ENCODE measurements at regions not wholly inside any gene's neighbourhood (a gene's known extent, or its start where the extent isn't known, plus 50 kb on each side); places are given as distances from the start of the nearest gene placed in this dataset.

- 67 to 80% methylated on average over 20 to 23 of the region's 23 CpGs for WGBS, 2 donors
- H3K27me3 ChIP-seq, result no peaks in the 10 kb centered on the region
- H3K27ac ChIP-seq, result no peak overlapping the region
- no peaks in the 10 kb centered on the region for H3K9me3 ChIP-seq
- DNase-seq, result peak; percentile 52 to 58
- intact Hi-C loops (cut with DNase I), result no loop called here
- TF ChIP-seq POLR2A (IDR thresholded peaks at IDR 0.05) (no peak), CTCF (IDR thresholded peaks at IDR 0.05) (peak in 1 of 6 experiments; percentile 11)
- no peak overlapping the region for H3K4me3 ChIP-seq (replicated peaks in 1 of 3)
- H3K36me3 ChIP-seq, result no peaks in the 10 kb centered on the region
- H3K4me1 ChIP-seq, result no peaks in the 10 kb centered on the region
These were observed 83.4 kb downstream of the SOX1 start for GRCh38 chr13:112150352-112150751.

- WGBS, 2 donors, result 94 to 97% methylated on average over 9 of the region's 9 CpGs
These were observed 85.9 kb downstream of the SOX1 start for GRCh38 chr13:112152846-112153245.

GRCh38 chr13:112153364-112153763 is 86.4 kb downstream of the SOX1 start:
- Histone ChIP-seq H3K27ac (no peak overlapping the region), H3K4me1 (no peaks in the 10 kb centered on the region), H3K4me3 (replicated peaks in 1 of 3) (no peak overlapping the region), H3K27me3 (no peaks in the 10 kb centered on the region), H3K9me3 (no peaks in the 10 kb centered on the region), H3K36me3 (no peaks in the 10 kb centered on the region)
- 89 to 93% methylated on average over 9 of the region's 9 CpGs for WGBS, 2 donors
- no peak for DNase-seq
- intact Hi-C loops (cut with DNase I), result no loop called here
- TF ChIP-seq CTCF (IDR thresholded peaks at IDR 0.05), result no peak
- no peak for TF ChIP-seq POLR2A (IDR thresholded peaks at IDR 0.05)

More at GRCh38 chr13:112152846-112153245, 85.9 kb downstream of the SOX1 start:
- Histone ChIP-seq H3K27ac (no peak overlapping the region), H3K4me3 (replicated peaks in 1 of 3) (no peak overlapping the region), H3K9me3 (no peaks in the 10 kb centered on the region), H3K4me1 (no peaks in the 10 kb centered on the region), H3K27me3 (no peaks in the 10 kb centered on the region), H3K36me3 (no peaks in the 10 kb centered on the region)
- intact Hi-C loops (cut with DNase I), result no loop called here
- DNase-seq, result no peak
- no peak for TF ChIP-seq CTCF (IDR thresholded peaks at IDR 0.05)
- TF ChIP-seq POLR2A (IDR thresholded peaks at IDR 0.05), result no peak

DNA sequence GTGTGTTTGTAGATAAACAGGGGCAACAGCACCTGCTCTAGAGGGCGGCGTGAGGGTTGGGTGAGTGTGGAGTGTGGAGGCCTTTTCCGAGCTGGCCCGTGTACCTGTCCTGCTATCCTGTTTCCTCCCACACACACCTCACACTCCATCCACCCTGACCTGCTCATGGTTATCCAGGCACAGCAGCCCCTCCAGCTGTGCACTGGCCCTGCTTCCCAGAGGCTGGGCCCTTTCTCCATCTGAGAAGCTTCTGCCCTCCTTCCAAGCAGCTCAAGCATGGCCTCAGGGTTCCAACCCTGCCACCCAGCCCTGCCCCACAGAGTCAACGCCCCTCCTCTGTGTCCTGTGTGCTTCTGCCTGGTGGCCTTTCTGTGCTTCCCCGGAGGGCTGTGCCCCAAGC is 86.9 kb downstream of the SOX1 start:
- Histone ChIP-seq H3K27ac (no peak overlapping the region), H3K4me1 (no peaks in the 10 kb centered on the region), H3K4me3 (replicated peaks in 1 of 3) (no peak overlapping the region), H3K36me3 (no peaks in the 10 kb centered on the region), H3K9me3 (no peaks in the 10 kb centered on the region), H3K27me3 (no peaks in the 10 kb centered on the region)
- intact Hi-C loops (cut with DNase I), result no loop called here
- 82 to 89% methylated on average over 6 of the region's 6 CpGs for WGBS, 2 donors
- TF ChIP-seq CTCF (IDR thresholded peaks at IDR 0.05) (no peak), POLR2A (IDR thresholded peaks at IDR 0.05) (no peak)
- no peak for DNase-seq

- Histone ChIP-seq H3K27ac (no peak overlapping the region), H3K36me3 (no peaks in the 10 kb centered on the region), H3K9me3 (no peaks in the 10 kb centered on the region), H3K4me3 (replicated peaks in 1 of 3) (no peak overlapping the region), H3K27me3 (no peaks in the 10 kb centered on the region), H3K4me1 (no peaks in the 10 kb centered on the region)
- TF ChIP-seq CTCF (IDR thresholded peaks at IDR 0.05) (no peak), POLR2A (IDR thresholded peaks at IDR 0.05) (no peak)
- DNase-seq, result no peak
- intact Hi-C loops (cut with DNase I), result no loop called here
- whole genome bisulfite sequencing, 2 donors, result 90 to 91% methylated on average over 10 to 11 of the region's 14 CpGs
These were observed 87.5 kb downstream of the SOX1 start for GRCh38 chr13:112154301-112155060.

Measured in thyroid gland (tissue), 4 donors.